Activated T-cell treated with anti-CD3 and anti-CD28 coated beads, Interleukin-2, amount 50 U/mL, for 72 hours (primary cell): ENCODE measurements at regions not wholly inside any gene's neighbourhood (a gene's known extent, or its start where the extent isn't known, plus 50 kb on each side); places are given as distances from the start of the nearest gene placed in this dataset.

Source experiments
- ATAC-seq, 2 donors: fragments of 150-1000 bp; cut with Tn5 transposase; replicated peaks in 1 of 2; 2 replicates each; pipeline ENCODE4 v1.10.0; 2021; ENCODE audit warnings: moderate library complexity in 2 of 2, mild to moderate bottlenecking in 1 of 2
- DNase-seq, 2 donors: peaks; one replicate each; pipeline ENCODE4 v3.0.0; 2021 to 2022; ENCODE audit warnings: mixed read lengths in 1 of 2
- H3K27ac Mint-ChIP-seq: one replicate; pipeline ENCODE4 v1.8.0; 2022; ENCODE audit warnings: mild to moderate bottlenecking, moderate library complexity, mixed read lengths
- H3K27me3 Mint-ChIP-seq: one replicate; pipeline ENCODE4 v1.8.0; 2022; ENCODE audit warnings: low read depth, mixed read lengths
- H3K36me3 Mint-ChIP-seq, 2 donors: one replicate each; pipeline ENCODE4 v1.8.0; 2022; ENCODE audit warnings: mixed read lengths in 2 of 2, mild to moderate bottlenecking in 1 of 2; ENCODE audit not compliant: insufficient read depth in 2 of 2
- H3K4me1 Mint-ChIP-seq: one replicate; pipeline ENCODE4 v1.8.0; 2022; ENCODE audit warnings: low read depth, mixed read lengths
- H3K4me3 Mint-ChIP-seq, 2 donors: one replicate each; pipeline ENCODE4 v1.8.0; 2022; ENCODE audit warnings: mild to moderate bottlenecking in 2 of 2, mixed read lengths in 2 of 2, moderate library complexity in 2 of 2
- H3K9me3 Mint-ChIP-seq, 2 donors: one replicate each; pipeline ENCODE4 v1.8.0; 2022; ENCODE audit warnings: mixed read lengths in 2 of 2

DNA sequence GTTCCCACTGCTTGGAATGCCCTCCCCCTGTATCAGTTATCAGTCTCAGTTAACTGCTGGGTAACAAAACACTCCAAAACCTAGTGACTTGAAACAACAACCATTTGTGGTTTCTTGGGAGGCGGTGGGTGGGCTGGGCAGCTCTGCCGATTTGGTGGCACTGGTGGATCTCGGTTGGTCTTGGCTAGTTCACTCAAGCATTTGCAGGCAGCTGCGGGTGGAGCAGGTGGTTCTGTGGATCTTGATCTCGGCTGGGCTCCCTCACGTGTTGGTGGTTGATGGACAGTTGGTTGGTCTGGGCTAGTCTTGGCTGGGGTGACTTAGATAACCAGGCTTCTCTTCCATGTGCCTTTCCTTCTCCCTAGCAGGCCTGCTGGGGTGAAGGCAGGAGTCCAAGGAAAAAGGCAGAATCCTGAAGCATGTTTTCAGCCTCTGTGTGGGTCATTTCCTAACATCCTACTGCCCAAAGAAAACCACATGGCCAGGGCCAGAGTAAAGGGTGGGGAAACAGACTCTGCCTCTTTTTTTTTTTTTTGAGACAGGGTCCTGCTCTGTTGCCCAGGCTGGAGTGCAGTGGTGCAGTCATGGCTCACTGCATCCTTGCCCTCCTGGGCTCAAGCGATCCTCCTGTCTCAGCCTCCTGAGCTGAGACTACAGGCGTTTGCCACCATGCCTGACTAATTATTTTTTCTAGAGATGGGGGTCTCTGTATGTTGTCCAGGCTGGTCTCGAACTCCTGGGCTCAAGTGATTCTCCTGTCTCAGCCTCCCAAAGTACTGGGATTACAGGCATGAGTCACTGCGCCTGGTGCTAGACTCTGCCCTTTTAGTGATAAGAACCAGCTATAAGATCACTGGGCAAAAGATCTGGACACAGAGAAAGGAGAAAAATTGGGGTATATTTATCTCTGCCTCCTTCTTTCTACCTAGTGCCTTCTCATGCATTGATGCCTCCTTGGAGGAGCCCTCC is 183.7 kb downstream of the RGS3 start:
- Mint-ChIP-seq H3K4me3 (no peak overlapping the region), H3K27ac (no peak overlapping the region), H3K4me1 (peaks cover 7% of the 10 kb centered on the region), H3K9me3 (peaks cover 0 to 2% of the 10 kb centered on the region in 2 donors), H3K36me3 (peaks cover 0 to 9% of the 10 kb centered on the region in 2 donors), H3K27me3 (peaks cover 38% of the 10 kb centered on the region)
- no peak for DNase-seq
- no peak for ATAC-seq

DNA sequence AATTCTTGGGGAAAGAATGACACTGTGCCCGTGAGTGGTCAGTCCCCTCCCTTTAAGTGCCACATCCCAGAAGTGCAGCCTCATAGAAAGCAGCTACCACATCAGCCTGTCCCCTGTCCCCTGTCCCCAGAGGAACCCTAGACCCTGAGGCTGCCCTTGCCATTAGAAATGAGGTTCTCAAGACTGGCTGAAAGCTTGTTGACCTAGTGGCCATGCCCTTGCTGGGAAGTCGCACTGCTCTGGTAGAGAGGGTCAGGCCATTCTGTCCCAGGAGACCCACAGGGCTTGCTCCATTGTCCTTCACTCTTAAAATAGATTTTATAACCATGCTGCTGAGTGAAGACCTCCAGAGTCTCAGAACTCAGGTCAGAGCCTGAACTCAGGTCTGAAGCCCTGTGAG is 184.5 kb downstream of the RGS3 start:
- no peak overlapping the region for H3K4me3 Mint-ChIP-seq
- no peak overlapping the region for H3K27ac Mint-ChIP-seq
- ATAC-seq (no peak), DNase-seq (no peak)
- peaks cover 0 to 2% of the 10 kb centered on the region in 2 donors for H3K9me3 Mint-ChIP-seq
- H3K4me1 Mint-ChIP-seq = peaks cover 13% of the 10 kb centered on the region
- H3K36me3 Mint-ChIP-seq = peaks cover 0 to 9% of the 10 kb centered on the region in 2 donors
- peaks cover 38% of the 10 kb centered on the region for H3K27me3 Mint-ChIP-seq

DNA sequence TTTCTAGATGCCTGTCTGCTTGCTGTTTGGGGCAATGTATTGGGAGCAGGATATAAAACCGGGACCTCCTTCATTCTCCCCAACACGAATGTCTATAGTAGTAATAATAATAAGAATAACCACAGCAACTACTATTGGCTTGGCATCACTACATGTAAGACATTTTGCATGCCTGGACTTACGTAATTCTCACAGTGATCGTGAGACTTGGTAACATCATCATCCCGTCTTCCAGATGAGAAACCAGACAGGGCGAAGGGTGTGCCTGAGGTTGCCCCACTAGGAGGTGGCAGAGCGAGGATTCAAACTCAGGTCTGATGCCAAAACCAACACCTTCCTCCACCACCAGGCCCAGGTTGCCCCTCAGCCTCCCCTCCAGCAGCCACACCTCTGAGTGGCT is 185.1 kb downstream of the RGS3 start:
- DNase-seq (no peak), ATAC-seq (no peak)
- H3K27me3 Mint-ChIP-seq = peaks cover 32% of the 10 kb centered on the region
- H3K4me3 Mint-ChIP-seq = no peak overlapping the region
- H3K36me3 Mint-ChIP-seq = peaks cover 0 to 6% of the 10 kb centered on the region in 2 donors
- peaks cover 13% of the 10 kb centered on the region for H3K4me1 Mint-ChIP-seq
- no peaks in the 10 kb centered on the region for H3K9me3 Mint-ChIP-seq
- H3K27ac Mint-ChIP-seq = no peak overlapping the region

DNA sequence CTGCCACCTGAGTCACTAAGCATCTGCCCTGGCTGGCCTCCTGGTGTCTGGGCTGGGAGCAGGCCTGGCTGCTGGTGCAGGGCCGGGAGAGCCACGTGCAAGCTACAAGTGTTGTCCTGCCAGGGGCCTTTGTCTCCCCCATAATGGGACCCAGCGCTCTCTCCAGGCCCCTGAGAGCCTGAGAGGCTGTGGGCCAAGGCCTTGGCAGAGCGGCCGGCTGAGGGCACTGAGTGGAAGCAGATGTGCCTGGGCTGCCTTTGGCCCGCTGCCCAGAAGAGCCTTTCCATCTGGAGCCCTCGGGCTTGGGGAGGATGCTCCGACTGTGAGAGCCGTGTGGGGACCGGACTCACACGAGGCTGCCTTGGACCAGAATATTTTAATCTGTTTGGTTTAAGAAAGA is 185.5 kb downstream of the RGS3 start:
- Mint-ChIP-seq H3K4me1 (peaks cover 14% of the 10 kb centered on the region), H3K27ac (no peak overlapping the region), H3K36me3 (peaks cover 0 to 3% of the 10 kb centered on the region in 2 donors), H3K27me3 (peaks cover 27% of the 10 kb centered on the region), H3K4me3 (no peak overlapping the region), H3K9me3 (no peaks in the 10 kb centered on the region)
- DNase-seq (no peak), ATAC-seq (no peak)

DNA sequence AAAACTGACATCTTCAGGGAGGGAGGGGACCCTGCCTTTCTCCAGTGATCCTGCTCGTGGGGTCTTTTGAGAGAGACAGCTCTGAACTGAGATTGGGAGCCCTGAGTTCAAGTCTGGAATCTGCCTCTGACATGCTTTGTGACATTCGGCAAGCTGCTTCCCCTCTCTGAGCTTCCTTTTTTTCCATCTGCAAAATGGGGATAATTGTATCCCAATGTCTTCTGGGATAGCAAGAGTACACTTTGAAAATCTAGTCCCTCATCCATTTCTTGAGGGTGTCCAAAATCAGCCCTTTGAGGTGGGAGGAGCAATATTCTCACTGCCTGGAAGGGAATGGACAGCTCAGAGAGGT is 186.3 kb downstream of the RGS3 start:
- Mint-ChIP-seq H3K4me1 (peaks cover 19% of the 10 kb centered on the region), H3K4me3 (no peak overlapping the region), H3K27me3 (peaks cover 20% of the 10 kb centered on the region), H3K36me3 (no peaks in the 10 kb centered on the region), H3K9me3 (no peaks in the 10 kb centered on the region), H3K27ac (no peak overlapping the region)
- no peak for DNase-seq
- no peak for ATAC-seq

DNA sequence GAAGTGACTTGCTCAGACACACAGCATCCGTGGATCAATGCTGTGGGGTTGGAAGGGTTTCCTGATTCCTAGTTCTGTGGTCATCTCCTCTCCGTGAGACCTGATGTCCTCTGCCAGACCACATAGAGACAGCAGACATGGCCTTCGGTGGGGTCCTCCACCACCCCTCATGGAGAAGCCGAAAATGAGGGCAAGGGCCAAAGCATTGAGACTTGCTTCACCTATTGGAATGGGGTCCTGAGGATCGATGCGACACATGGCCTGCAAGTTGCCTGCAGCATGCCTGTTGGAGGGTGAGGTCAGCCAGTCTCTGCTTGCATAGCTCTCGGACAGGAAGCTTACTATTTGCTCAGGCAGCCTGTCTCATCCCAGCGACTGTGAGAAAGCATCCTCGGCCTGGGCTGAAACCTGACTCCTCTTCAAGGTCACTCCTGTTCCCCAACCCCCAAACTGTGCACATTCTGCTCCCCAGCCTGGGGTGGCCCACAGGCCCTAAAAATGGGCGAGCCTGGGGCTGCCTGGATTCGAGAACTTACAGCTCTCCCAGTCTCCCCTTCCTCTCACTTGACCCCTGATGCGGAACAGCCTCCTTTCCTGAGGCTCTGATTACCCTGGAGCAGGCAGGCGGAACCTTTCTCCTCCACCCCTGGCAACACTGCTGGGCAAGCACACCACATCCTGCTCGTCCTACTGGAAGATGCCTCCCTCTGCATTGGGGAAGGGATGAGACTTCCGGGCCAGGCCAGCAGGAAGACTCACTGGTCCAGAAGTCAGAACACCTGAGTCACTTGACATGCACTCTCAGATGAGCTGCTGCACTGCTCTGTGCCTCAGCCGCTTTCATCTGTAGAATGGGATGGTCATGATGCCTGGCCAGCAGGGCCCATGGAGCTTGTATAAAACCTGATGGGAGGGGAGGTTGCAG is 186.9 kb downstream of the RGS3 start:
- ATAC-seq = no peak
- no peak overlapping the region for H3K27ac Mint-ChIP-seq
- H3K4me3 Mint-ChIP-seq = no peak overlapping the region
- H3K4me1 Mint-ChIP-seq = peaks cover 25% of the 10 kb centered on the region
- peaks cover 18% of the 10 kb centered on the region for H3K27me3 Mint-ChIP-seq
- H3K36me3 Mint-ChIP-seq = no peaks in the 10 kb centered on the region
- no peak for DNase-seq
- no peaks in the 10 kb centered on the region for H3K9me3 Mint-ChIP-seq

DNA sequence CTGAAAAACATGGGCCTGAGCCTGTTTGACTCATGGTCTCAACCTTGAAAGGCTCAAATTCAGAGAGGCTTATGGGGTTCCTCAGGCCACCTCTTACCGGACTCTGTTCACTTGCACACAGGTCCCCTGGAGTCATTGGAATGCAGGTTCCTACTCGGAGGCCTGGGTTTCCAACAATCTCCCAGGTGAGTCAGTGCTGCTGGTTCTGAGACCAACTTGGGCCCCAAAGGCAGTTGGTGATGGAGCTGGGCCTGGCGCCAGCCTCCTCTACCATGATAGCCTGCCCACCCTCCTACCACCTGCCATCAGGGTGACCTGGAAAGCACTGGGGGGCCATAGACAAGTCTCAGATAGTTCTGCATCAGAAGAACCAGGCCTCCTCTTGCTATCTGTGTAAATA is 188.4 kb downstream of the RGS3 start:
- no peaks in the 10 kb centered on the region for H3K9me3 Mint-ChIP-seq
- H3K4me1 Mint-ChIP-seq = peaks cover 29% of the 10 kb centered on the region
- peaks cover 3% of the 10 kb centered on the region for H3K27me3 Mint-ChIP-seq
- H3K4me3 Mint-ChIP-seq = no peak overlapping the region
- no peaks in the 10 kb centered on the region for H3K36me3 Mint-ChIP-seq
- DNase-seq = no peak
- ATAC-seq = no peak
- no peak overlapping the region for H3K27ac Mint-ChIP-seq

DNA sequence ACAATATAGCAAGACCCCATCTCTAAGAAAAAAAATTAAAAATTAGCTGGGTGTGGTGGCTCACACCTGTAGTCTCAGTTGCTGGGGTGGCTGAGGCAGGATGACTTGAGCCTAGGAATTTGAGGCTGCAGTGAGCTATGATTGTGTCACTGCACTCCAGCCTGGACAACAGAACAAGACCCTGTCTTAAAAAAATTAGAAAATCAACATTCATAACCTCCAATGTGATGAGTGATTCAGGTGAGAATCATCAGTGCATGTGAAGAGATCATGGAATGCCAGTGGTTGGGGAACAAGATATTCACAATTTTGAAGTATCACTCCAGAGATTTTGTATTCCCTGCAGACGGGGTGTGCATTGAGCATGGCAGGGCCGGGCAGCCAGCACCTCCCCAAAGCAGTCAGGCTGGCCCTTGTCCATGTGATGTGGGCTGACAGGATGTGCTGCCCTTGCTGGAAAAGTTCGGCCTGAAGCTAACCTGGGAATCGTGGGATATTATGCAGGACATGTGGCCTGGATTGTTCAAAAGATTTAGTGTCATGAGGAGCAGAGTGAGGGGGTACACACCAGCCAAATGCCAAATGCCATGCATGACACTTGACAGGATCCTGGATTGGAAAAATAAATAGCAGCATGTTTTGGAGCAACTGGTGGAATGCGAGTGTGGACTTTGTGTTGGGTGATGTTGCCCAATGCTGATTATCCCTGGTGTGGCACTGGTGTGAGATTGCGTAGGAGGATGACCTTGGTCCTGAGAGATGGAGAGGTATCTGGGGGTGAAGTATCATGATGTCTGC is 189.0 kb downstream of the RGS3 start:
- Mint-ChIP-seq H3K27ac (no peak overlapping the region), H3K36me3 (no peaks in the 10 kb centered on the region), H3K4me1 (peaks cover 29% of the 10 kb centered on the region), H3K27me3 (no peaks in the 10 kb centered on the region), H3K9me3 (no peaks in the 10 kb centered on the region), H3K4me3 (no peak overlapping the region)
- ATAC-seq (no peak), DNase-seq (no peak)

DNA sequence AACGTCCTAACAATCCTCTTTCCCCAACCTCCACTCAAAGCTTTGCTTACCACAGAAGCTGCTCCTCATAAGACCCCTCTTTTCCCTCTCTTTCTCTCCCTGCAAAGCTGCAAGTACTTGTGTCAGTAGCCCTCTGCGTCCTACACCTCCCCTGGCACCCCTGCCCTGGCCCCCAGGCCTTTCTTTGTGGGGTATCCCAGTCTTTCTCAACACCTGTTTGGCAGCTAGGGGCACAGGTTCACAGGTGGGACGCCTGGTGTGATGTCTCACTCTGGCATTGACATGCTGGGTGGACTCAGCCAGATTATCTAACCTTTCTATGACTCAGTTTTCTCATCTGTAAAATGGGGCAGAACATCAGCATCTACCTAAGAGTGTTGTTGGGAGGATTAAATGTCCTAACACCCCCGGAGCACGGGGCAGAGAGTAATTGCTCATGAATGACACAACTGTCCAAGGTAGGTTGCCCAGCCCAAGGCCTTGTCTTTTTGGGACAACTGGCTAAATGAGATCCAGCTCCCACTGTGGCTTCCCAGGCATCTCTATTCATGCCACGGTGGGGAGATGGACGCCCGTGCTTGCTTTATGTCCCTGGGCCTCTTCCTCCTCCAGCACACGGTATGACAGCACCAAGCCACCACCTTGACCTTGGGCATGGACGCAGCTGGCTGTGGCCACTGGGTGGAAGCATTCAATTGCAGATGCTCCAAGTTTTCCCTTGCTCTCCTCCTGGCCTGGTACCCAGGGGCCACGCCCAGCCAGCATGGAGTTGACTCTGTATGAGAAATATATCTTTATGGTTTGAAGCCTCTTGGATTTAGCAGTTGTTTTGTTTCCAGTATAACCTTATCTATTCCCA is 190.4 kb downstream of the RGS3 start:
- ATAC-seq (no peak), DNase-seq (no peak)
- H3K27me3 Mint-ChIP-seq = peaks cover 2% of the 10 kb centered on the region
- H3K4me1 Mint-ChIP-seq = peaks cover 29% of the 10 kb centered on the region
- H3K27ac Mint-ChIP-seq = no peak overlapping the region
- no peaks in the 10 kb centered on the region for H3K9me3 Mint-ChIP-seq
- H3K4me3 Mint-ChIP-seq = no peak overlapping the region
- H3K36me3 Mint-ChIP-seq = no peaks in the 10 kb centered on the region

DNA sequence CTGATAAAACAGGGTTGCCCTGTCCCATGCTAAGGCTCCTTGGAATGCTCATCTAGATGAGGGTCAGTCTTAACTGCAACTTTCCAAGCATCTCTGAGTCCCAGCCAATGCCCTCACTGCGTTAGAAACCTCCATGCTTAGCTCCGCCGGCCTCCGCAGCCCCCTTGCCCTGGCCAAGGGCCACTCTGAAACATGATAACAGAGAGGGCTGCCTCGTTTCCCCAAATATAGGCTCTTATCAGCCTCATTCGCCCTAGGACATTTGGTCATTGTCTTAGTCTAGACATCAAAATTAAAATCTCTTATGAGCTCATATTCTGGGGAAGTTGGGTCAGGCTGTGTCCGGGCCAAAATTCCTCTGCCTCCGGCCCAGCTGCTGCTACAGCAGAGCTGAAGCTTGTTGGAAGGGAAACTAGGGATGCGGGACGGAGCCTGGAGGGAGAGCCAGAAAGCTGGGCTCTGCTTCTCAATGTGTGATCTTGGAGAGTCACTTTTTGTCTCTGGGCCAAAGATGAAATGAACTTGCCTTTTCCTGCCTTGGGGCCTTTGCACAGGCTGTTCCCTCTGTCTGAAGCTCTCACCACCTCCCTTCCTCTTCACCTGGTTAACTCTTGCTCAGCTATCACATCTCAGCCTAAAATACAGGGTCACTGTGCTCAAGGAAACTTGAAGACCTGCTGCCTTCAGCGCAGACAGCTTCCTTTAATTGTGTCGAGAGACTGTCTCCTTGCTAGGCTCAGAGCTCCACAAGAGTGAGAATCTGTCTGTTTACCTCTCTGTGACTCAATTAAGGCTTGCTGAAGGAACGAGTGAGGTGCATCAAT is 191.3 kb downstream of the RGS3 start:
- H3K9me3 Mint-ChIP-seq = no peaks in the 10 kb centered on the region
- ATAC-seq (peak; percentile 12 to 29), DNase-seq (no peak)
- no peak overlapping the region for H3K27ac Mint-ChIP-seq
- H3K27me3 Mint-ChIP-seq = peaks cover 10% of the 10 kb centered on the region
- H3K4me3 Mint-ChIP-seq = no peak overlapping the region
- no peaks in the 10 kb centered on the region for H3K36me3 Mint-ChIP-seq
- peaks cover 29% of the 10 kb centered on the region for H3K4me1 Mint-ChIP-seq

DNA sequence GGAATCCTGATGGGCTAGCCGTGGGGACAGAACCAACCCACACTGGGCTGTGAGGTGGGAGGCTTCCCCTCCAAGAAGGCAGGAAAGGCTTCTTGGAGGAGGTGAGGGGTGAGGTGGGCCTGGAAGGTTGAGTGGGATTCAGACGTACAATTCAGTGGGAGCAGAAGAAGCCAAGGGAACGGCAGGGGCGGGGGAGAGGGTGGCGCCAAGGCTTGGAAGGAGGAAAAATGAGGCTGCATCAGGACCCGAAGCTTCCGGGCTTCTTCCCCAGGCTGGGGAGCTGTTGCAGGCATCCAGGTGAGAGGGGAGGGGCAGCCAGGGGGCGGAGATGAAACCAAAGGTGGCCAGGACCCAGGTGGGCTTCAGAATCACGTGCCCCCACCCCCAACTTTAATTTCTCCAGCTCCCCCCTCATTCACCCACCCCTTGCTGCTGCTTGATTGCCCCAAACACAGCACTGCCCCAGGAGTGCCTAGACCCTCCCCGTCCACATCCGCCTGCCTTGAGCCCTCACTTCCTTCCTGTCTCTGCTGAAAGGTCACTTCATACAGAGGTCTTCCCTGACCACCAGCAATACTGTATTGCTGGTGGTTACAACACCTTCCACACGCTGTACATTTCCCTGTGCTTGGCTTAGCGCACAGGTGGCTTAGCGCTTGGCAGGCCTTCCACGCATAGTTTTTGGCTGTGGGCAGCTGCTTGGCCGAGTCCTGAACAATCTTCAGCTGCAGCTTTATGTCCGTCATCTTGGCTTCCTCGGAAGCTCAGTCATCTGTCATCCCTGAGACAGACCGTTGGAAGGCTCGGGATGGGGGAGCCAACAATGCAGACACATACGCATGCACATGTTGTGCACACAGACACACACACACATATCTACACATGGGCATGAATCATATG is 193.5 kb downstream of the RGS3 start:
- peaks cover 22% of the 10 kb centered on the region for H3K27me3 Mint-ChIP-seq
- ATAC-seq = peak in 1 of 2 donors; percentile 5
- H3K4me1 Mint-ChIP-seq = peaks cover 25% of the 10 kb centered on the region
- H3K4me3 Mint-ChIP-seq = no peak overlapping the region
- H3K27ac Mint-ChIP-seq = no peak overlapping the region
- no peaks in the 10 kb centered on the region for H3K36me3 Mint-ChIP-seq
- no peaks in the 10 kb centered on the region for H3K9me3 Mint-ChIP-seq
- no peak for DNase-seq
